ENCODE measurements at regions not wholly inside any gene's neighbourhood (a gene's known extent, or its start where the extent isn't known, plus 50 kb on each side); places are given as distances from the start of the nearest gene placed in this dataset.

- TF ChIP-seq EP300 (IDR thresholded peaks at IDR 0.05) (no peak), CTCF (IDR thresholded peaks at IDR 0.05) (no peak), POLR2A (IDR thresholded peaks at IDR 0.05) (no peak)
These were observed 326.2 kb downstream of the CBLN4 start for GRCh38 chr20:55678970-55679667.
